ENCODE measurements at regions not wholly inside any gene's neighbourhood (a gene's known extent, or its start where the extent isn't known, plus 50 kb on each side); places are given as distances from the start of the nearest gene placed in this dataset.

DNA sequence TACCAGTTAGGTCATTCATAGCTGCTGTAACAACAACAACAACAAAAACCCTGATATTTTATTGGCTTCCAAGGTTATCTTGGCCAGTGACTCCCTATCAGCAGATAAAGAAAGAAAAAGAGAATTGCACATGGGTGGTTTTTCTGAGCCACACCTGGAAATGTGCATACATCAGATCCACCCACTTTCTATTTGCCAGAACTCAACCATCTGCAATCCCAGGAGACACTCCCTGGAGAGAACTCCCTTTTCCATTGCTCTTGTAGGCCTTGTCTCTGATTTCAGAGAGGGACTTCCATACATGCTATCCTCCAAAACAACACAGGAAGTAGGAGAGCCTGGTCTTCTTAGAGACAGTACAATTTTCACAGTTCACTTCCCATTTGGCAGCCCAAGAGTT, 74.9 kb upstream of the ZC3H11B start:
- no peaks in the 10 kb centered on the region for H3K36me3 ChIP-seq
- H3K27ac ChIP-seq, result no peak overlapping the region
- H3K4me3 ChIP-seq, result no peak overlapping the region

DNA sequence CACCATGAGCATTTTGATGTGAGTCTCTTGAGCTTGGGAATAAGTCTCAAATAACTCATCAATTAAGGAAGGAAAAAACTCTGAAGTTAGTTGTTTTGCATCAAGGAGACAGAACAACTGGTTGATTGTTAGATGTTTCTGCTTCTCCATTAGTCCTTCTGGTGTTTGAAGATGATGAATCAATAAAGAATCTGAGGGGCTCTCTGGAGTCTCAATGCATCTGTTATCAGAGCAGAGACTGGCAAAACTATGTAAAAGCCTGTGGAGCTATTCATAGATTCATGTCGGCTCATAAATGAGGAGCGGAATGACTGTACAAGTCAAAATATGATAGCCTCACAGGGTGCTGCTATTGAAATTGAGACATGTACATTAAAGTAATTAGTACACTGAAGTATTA, 73.3 kb upstream of the ZC3H11B start:
- Histone ChIP-seq H3K27ac (no peak overlapping the region), H3K27me3 (no peaks in the 10 kb centered on the region), H3K4me3 (no peak overlapping the region), H3K4me1 (no peaks in the 10 kb centered on the region), H3K9me3 (no peaks in the 10 kb centered on the region), H3K36me3 (no peaks in the 10 kb centered on the region)
- TF ChIP-seq POLR2AphosphoS5 (IDR thresholded peaks at IDR 0.05) (no peak), POLR2A (IDR thresholded peaks at IDR 0.05) (no peak), EP300 (IDR thresholded peaks at IDR 0.05) (no peak)
- TF ChIP-seq, protein P1, sequence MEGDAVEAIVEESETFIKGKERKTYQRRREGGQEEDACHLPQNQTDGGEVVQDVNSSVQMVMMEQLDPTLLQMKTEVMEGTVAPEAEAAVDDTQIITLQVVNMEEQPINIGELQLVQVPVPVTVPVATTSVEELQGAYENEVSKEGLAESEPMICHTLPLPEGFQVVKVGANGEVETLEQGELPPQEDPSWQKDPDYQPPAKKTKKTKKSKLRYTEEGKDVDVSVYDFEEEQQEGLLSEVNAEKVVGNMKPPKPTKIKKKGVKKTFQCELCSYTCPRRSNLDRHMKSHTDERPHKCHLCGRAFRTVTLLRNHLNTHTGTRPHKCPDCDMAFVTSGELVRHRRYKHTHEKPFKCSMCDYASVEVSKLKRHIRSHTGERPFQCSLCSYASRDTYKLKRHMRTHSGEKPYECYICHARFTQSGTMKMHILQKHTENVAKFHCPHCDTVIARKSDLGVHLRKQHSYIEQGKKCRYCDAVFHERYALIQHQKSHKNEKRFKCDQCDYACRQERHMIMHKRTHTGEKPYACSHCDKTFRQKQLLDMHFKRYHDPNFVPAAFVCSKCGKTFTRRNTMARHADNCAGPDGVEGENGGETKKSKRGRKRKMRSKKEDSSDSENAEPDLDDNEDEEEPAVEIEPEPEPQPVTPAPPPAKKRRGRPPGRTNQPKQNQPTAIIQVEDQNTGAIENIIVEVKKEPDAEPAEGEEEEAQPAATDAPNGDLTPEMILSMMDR (IDR thresholded peaks at IDR 0.05), result no peak
- 94% methylated on average over 2 of the region's 2 CpGs for WGBS
- DNase-seq (ENCODE audit: low spot score in 2 of 2), result no peak

More for the DNA sequence above, 74.9 kb upstream of the ZC3H11B start:
- TF ChIP-seq POLR2A (IDR thresholded peaks at IDR 0.05) (no peak), EP300 (IDR thresholded peaks at IDR 0.05) (no peak), POLR2AphosphoS5 (IDR thresholded peaks at IDR 0.05) (no peak)
- TF ChIP-seq, protein P1 (IDR thresholded peaks at IDR 0.05), result no peak
- Histone ChIP-seq H3K9me3 (no peaks in the 10 kb centered on the region), H3K4me1 (no peaks in the 10 kb centered on the region), H3K27me3 (no peaks in the 10 kb centered on the region)
- no peak for DNase-seq (ENCODE audit: low spot score in 2 of 2)

DNA sequence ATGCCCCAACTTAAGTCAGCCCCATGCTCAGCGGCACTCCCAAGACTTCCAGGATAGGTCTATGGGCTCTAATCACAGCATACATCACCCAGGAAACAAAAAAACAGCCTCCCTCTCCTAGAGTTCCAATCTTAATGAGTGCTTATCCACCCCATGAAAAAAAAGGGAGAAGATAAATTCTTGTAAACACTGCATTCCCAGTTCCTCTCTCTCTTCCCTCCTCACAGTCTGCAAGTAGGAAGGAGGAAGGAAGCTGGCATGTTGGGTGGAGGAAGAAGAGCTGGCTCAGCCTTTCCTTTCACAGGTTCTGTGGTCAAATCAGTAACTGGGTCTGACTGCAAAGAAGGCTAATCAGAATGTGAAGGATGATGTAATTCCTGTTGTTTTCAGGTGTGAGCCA, 69.9 kb upstream of the ZC3H11B start:
- H3K27me3 ChIP-seq, result no peaks in the 10 kb centered on the region
- no peak overlapping the region for H3K27ac ChIP-seq
- no peaks in the 10 kb centered on the region for H3K9me3 ChIP-seq
- no peaks in the 10 kb centered on the region for H3K4me1 ChIP-seq
- no peaks in the 10 kb centered on the region for H3K36me3 ChIP-seq
- no peak overlapping the region for H3K4me3 ChIP-seq
- no peak for DNase-seq (ENCODE audit: low spot score in 2 of 2)
- no peak for TF ChIP-seq POLR2AphosphoS5 (IDR thresholded peaks at IDR 0.05)
- TF ChIP-seq, protein P1 (IDR thresholded peaks at IDR 0.05), result no peak
- no peak for TF ChIP-seq POLR2A (IDR thresholded peaks at IDR 0.05)
- TF ChIP-seq EP300 (IDR thresholded peaks at IDR 0.05), result no peak
- 100% methylated on average over 1 of the region's 1 CpG for WGBS

DNA sequence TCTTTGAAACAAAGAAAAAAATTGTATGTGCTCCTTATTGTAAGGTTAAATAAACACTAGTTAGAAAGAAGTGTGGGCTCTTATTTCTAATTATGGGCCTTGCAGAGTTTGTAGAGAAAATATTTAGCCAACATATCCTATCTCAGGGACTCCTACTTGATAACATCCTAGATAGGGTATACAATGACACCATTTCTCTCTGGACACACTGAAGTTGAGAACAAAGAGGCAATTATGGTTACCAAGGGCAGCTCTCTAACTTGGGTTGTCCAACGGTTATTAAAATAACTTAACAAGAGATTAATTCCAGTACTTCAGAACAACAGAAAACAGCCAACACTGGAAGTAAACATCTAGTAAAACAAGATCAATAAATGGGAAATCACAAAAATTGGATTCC, 69.0 kb upstream of the ZC3H11B start:
- WGBS, result 82% methylated on average over 1 of the region's 1 CpG

DNA sequence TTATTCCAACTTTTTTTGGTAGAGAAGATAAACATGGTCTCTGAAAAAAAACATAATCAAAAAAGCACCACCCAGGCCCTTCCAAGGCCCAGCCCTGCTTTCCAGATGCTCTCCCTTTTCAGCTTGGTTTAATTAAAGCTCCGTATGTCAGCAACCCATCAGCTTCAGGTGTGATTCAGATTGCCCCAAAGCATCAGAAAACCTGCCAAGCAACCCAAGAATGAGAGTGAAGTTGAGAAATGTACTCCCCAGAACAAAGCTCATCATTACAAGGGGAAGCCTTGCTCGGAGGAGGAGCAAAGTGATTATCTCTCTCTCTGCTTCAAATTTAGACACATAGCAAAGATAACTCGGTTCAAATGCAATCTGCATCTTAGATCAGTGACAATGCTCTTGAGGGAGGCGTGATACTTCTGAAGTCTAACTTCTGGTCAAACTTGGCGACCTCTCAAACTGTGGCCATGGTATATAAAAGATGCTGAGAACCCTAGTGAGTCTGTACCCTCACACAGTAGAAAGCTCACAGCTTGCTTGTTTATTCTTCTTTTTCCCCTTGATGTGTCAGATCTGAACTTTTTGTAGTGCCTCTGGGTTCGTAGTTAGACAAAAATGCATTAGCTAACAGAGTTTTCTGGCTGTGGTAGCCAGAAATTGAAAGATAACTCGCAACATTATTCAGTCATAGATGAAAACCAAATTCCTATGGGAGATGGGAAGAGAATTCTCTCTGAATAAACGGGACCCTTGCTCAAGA, 63.3 kb upstream of the ZC3H11B start:
- Histone ChIP-seq H3K27ac (peak overlapping the region; percentile 47), H3K36me3 (no peaks in the 10 kb centered on the region), H3K4me3 (no peak overlapping the region), H3K4me1 (no peaks in the 10 kb centered on the region), H3K9me3 (no peaks in the 10 kb centered on the region), H3K27me3 (no peaks in the 10 kb centered on the region)
- no peak for DNase-seq (ENCODE audit: low spot score in 2 of 2)
- 39% methylated on average over 8 of the region's 8 CpGs for WGBS
- TF ChIP-seq EP300 (IDR thresholded peaks at IDR 0.05) (no peak), POLR2AphosphoS5 (IDR thresholded peaks at IDR 0.05) (no peak), POLR2A (IDR thresholded peaks at IDR 0.05) (no peak)
- TF ChIP-seq, protein P1 (IDR thresholded peaks at IDR 0.05), result no peak

More for the DNA sequence above, 69.0 kb upstream of the ZC3H11B start:
- Histone ChIP-seq H3K27ac (no peak overlapping the region), H3K4me3 (no peak overlapping the region), H3K4me1 (no peaks in the 10 kb centered on the region), H3K9me3 (no peaks in the 10 kb centered on the region), H3K36me3 (no peaks in the 10 kb centered on the region), H3K27me3 (no peaks in the 10 kb centered on the region)
- TF ChIP-seq, protein P1 (IDR thresholded peaks at IDR 0.05), result no peak
- TF ChIP-seq EP300 (IDR thresholded peaks at IDR 0.05), result no peak
- TF ChIP-seq POLR2AphosphoS5 (IDR thresholded peaks at IDR 0.05), result no peak
- no peak for TF ChIP-seq POLR2A (IDR thresholded peaks at IDR 0.05)
- DNase-seq (ENCODE audit: low spot score in 2 of 2), result no peak
